Liver (tissue), 8 donors: ENCODE measurements at regions not wholly inside any gene's neighbourhood (a gene's known extent, or its start where the extent isn't known, plus 50 kb on each side); places are given as distances from the start of the nearest gene placed in this dataset.

Experiments used
- DNase-seq: peaks from one replicate; pipeline ENCODE4 v3.0.0-alpha.2; 2017; ENCODE audit warnings: low spot score
- H3K27ac ChIP-seq, 2 donors: one replicate each; pipeline ENCODE4 v1.7.0; 2013; ENCODE audit warnings: inconsistent platforms in 2 of 2, low read length in 2 of 2, control low read depth in 1 of 2, low read depth in 1 of 2, mild to moderate bottlenecking in 1 of 2
- H3K27me3 ChIP-seq, 4 donors: one replicate each; pipeline versions ENCODE4 v1.6.1 to v1.7.0; 2013; ENCODE audit warnings: low read length in 3 of 4, inconsistent platforms in 1 of 4, mild to moderate bottlenecking in 1 of 4, moderate library complexity in 1 of 4; ENCODE audit not compliant: control insufficient read depth in 4 of 4, insufficient read depth in 4 of 4
- H3K36me3 ChIP-seq, 4 donors: one replicate each; pipeline versions ENCODE4 v1.6.1 to v1.7.0; 2013; ENCODE audit warnings: low read length in 3 of 4, mild to moderate bottlenecking in 3 of 4, low read depth in 1 of 4, moderate library complexity in 1 of 4; ENCODE audit not compliant: control insufficient read depth in 4 of 4, insufficient read depth in 3 of 4
- H3K4me1 ChIP-seq, 4 donors: one replicate each; pipeline versions ENCODE4 v1.6.1 to v1.7.0; 2013; ENCODE audit warnings: low read length in 3 of 4, mild to moderate bottlenecking in 3 of 4, moderate library complexity in 1 of 4; ENCODE audit not compliant: control insufficient read depth in 4 of 4, insufficient read depth in 4 of 4
- H3K4me3 ChIP-seq, 3 donors: one replicate each; pipeline versions ENCODE4 v1.6.1 to v1.7.0; 2013; ENCODE audit warnings: low read length in 3 of 3, control low read depth in 1 of 3, low read depth in 1 of 3, mild to moderate bottlenecking in 1 of 3
- H3K9ac ChIP-seq, 2 donors: one replicate each; pipeline ENCODE4 v1.7.0; 2013; ENCODE audit warnings: low read length in 2 of 2, mild to moderate bottlenecking in 2 of 2, moderate library complexity in 2 of 2, control low read depth in 1 of 2, low read depth in 1 of 2
- H3K9me3 ChIP-seq, 4 donors: one replicate each; pipeline versions ENCODE4 v1.6.1 to v1.7.0; 2013; ENCODE audit warnings: low read length in 3 of 4; ENCODE audit not compliant: control insufficient read depth in 4 of 4
- ATF3 ChIP-seq: IDR thresholded peaks from 2 replicates; pipeline ENCODE4 v1.6.1; 2016; ENCODE audit warnings: antibody characterized with exemption
- CTCF ChIP-seq: fragments of 150-350 bp; IDR thresholded peaks from 2 replicates; pipeline ENCODE4 v1.5.1; 2017; ENCODE audit warnings: improper control_type of control experiment, low read depth, low read length; ENCODE audit not compliant: missing input control
- EGR1 ChIP-seq, 2 donors: IDR thresholded peaks; 2 replicates each; pipeline ENCODE4 v1.6.1; 2016 to 2018; ENCODE audit warnings: antibody characterized with exemption in 2 of 2, low read depth in 2 of 2
- FOXA1 ChIP-seq: IDR thresholded peaks from 2 replicates; pipeline ENCODE4 v1.6.1; 2016; ENCODE audit warnings: antibody characterized with exemption
- FOXA2 ChIP-seq: IDR thresholded peaks from 2 replicates; pipeline ENCODE4 v1.6.1; 2016; ENCODE audit warnings: antibody characterized with exemption
- GABPA ChIP-seq, 2 donors: IDR thresholded peaks in 1 of 2; conservative IDR thresholded peaks in 1 of 2; 2 replicates each; pipeline ENCODE4 v1.6.1; 2016; ENCODE audit warnings: antibody characterized with exemption in 2 of 2, mild to moderate bottlenecking in 1 of 2, moderate library complexity in 1 of 2
- HNF4A ChIP-seq, 2 donors: conservative IDR thresholded peaks; 2 replicates each; pipeline ENCODE4 v1.6.1; 2016; ENCODE audit warnings: antibody characterized with exemption in 2 of 2, mild to moderate bottlenecking in 2 of 2
- HNF4G ChIP-seq: IDR thresholded peaks from 2 replicates; pipeline ENCODE4 v1.6.1; 2016; ENCODE audit warnings: antibody characterized with exemption
- JUND ChIP-seq, 2 donors: IDR thresholded peaks; 2 replicates each; pipeline ENCODE4 v1.6.1; 2016; ENCODE audit warnings: antibody characterized with exemption in 2 of 2
- MAX ChIP-seq: IDR thresholded peaks from 2 replicates; pipeline ENCODE4 v1.6.1; 2016; ENCODE audit warnings: antibody characterized with exemption
- NR2F2 ChIP-seq: IDR thresholded peaks from 2 replicates; pipeline ENCODE4 v1.6.1; 2016; ENCODE audit warnings: antibody characterized with exemption
- RAD21 ChIP-seq, 2 donors: IDR thresholded peaks; 2 replicates each; pipeline ENCODE4 v1.6.1; 2016; ENCODE audit warnings: antibody characterized with exemption in 2 of 2, mild to moderate bottlenecking in 2 of 2
- REST ChIP-seq: IDR thresholded peaks from 2 replicates; pipeline ENCODE4 v1.6.1; 2016; ENCODE audit warnings: antibody characterized with exemption, mild to moderate bottlenecking
- SP1 ChIP-seq: IDR thresholded peaks from 2 replicates; pipeline ENCODE4 v1.6.1; 2018; ENCODE audit warnings: antibody characterized with exemption, mild to moderate bottlenecking
- TAF1 ChIP-seq: conservative IDR thresholded peaks from 2 replicates; pipeline ENCODE4 v1.6.1; 2016; ENCODE audit warnings: antibody characterized with exemption, mild to moderate bottlenecking
- YY1 ChIP-seq: IDR thresholded peaks from 2 replicates; pipeline ENCODE4 v1.6.1; 2016; ENCODE audit warnings: antibody characterized with exemption, mild to moderate bottlenecking
- ZBTB33 ChIP-seq: IDR thresholded peaks from 2 replicates; pipeline ENCODE4 v1.6.1; 2016; ENCODE audit warnings: antibody characterized with exemption
- WGBS: extraction: QIAGEN DNeasy Blood & Tissue Kit; methylation state at CpG from one replicate; pipeline ENCODE4 v1.1.7; 2013; 5-methylcytosine and 5-hydroxymethylcytosine counted together
- donor health status: healthy.
- donor health status: healthy.
- donor health status: healthy.
- donor health status: healthy.
- donor health status: healthy.

GRCh38 chr6:4603291-4603690, 172.9 kb upstream of the CDYL start:
- H3K27ac ChIP-seq: no peak overlapping the region
- 79% methylated on average over 7 of the region's 7 CpGs for WGBS

More at GRCh38 chr6:4603291-4603690, 172.9 kb upstream of the CDYL start:
- Histone ChIP-seq H3K36me3 (no peaks in the 10 kb centered on the region), H3K9me3 (no peaks in the 10 kb centered on the region), H3K27me3 (peaks cover 0 to 6% (median 0%) of the 10 kb centered on the region in 4 donors), H3K4me1 (no peaks in the 10 kb centered on the region), H3K4me3 (no peak overlapping the region), H3K9ac (no peak overlapping the region)
- TF ChIP-seq SP1 (no peak), NR2F2 (no peak), TAF1 (no peak), EGR1 (IDR thresholded peaks at IDR 0.05; ENCODE audit: low read depth in 2 of 2) (no peak), YY1 (no peak), CTCF (no peak), FOXA1 (no peak), ZBTB33 (no peak), JUND (IDR thresholded peaks at IDR 0.05) (no peak), FOXA2 (no peak), HNF4G (no peak), REST (no peak), RAD21 (IDR thresholded peaks at IDR 0.05) (no peak), ATF3 (no peak), GABPA (IDR thresholded peaks at IDR 0.05 in 1 of 2, conservative IDR thresholded peaks at IDR 0.05 in 1 of 2) (no peak), HNF4A (conservative IDR thresholded peaks at IDR 0.05) (no peak), MAX (no peak)
- DNase-seq: no peak
